ENCODE measurements at regions not wholly inside any gene's neighbourhood (a gene's known extent, or its start where the extent isn't known, plus 50 kb on each side); places are given as distances from the start of the nearest gene placed in this dataset.

- DNase-seq (ENCODE audit: low spot score) = no peak
Measured at GRCh38 chr2:129719335-129719734, 260.1 kb upstream of the RAB6C start.

GRCh38 chr2:129720360-129720759 is 259.1 kb upstream of the RAB6C start:
- DNase-seq (ENCODE audit: low spot score) = no peak

GRCh38 chr2:129720761-129721160 is 258.7 kb upstream of the RAB6C start:
- no peak for DNase-seq (ENCODE audit: low spot score)

GRCh38 chr2:129721236-129721635 is 258.2 kb upstream of the RAB6C start:
- DNase-seq (ENCODE audit: low spot score) = no peak

- no peak for DNase-seq (ENCODE audit: low spot score)
Measured at GRCh38 chr2:129721846-129722245, 257.6 kb upstream of the RAB6C start.

- no peak for DNase-seq (ENCODE audit: low spot score)
Measured at GRCh38 chr2:129722306-129723019, 257.0 kb upstream of the RAB6C start.

GRCh38 chr2:129723277-129724020 is 256.0 kb upstream of the RAB6C start:
- no peak for DNase-seq (ENCODE audit: low spot score)

GRCh38 chr2:129724021-129724757 is 255.3 kb upstream of the RAB6C start:
- DNase-seq (ENCODE audit: low spot score) = no peak

- DNase-seq (ENCODE audit: low spot score) = no peak
Measured at GRCh38 chr2:129726216-129726615, 253.2 kb upstream of the RAB6C start.

- DNase-seq (ENCODE audit: low spot score) = no peak
Measured at GRCh38 chr2:129727286-129727685, 252.2 kb upstream of the RAB6C start.

GRCh38 chr2:129728035-129728972 is 251.2 kb upstream of the RAB6C start:
- DNase-seq (ENCODE audit: low spot score) = no peak

- DNase-seq (ENCODE audit: low spot score) = no peak
Measured at GRCh38 chr2:129729011-129729410, 250.5 kb upstream of the RAB6C start.

GRCh38 chr2:129729646-129730045 is 249.8 kb upstream of the RAB6C start:
- no peak for DNase-seq (ENCODE audit: low spot score)

- no peak for DNase-seq (ENCODE audit: low spot score)
Measured at GRCh38 chr2:129730979-129731378, 248.5 kb upstream of the RAB6C start.

GRCh38 chr2:129731907-129732629 is 247.4 kb upstream of the RAB6C start:
- DNase-seq (ENCODE audit: low spot score) = no peak

GRCh38 chr2:129732630-129733026 is 246.8 kb upstream of the RAB6C start:
- DNase-seq (ENCODE audit: low spot score) = no peak

- DNase-seq (ENCODE audit: low spot score) = no peak
Measured at GRCh38 chr2:129733041-129733440, 246.4 kb upstream of the RAB6C start.

GRCh38 chr2:129733579-129733978 is 245.9 kb upstream of the RAB6C start:
- DNase-seq (ENCODE audit: low spot score) = no peak

- no peak for DNase-seq (ENCODE audit: low spot score)
Measured at GRCh38 chr2:129734343-129735034, 245.0 kb upstream of the RAB6C start.

- no peak for DNase-seq (ENCODE audit: low spot score)
Measured at GRCh38 chr2:129735576-129735975, 243.9 kb upstream of the RAB6C start.
